ENCODE measurements at regions not wholly inside any gene's neighbourhood (a gene's known extent, or its start where the extent isn't known, plus 50 kb on each side); places are given as distances from the start of the nearest gene placed in this dataset.

- DNase-seq, result no peak
- Histone ChIP-seq H3K36me3 (no peaks in the 10 kb centered on the region), H3K9me3 (no peaks in the 10 kb centered on the region), H3K4me1 (no peaks in the 10 kb centered on the region), H3K27me3 (no peaks in the 10 kb centered on the region), H3K27ac (no peak overlapping the region), H3K4me3 (no peak overlapping the region)
- TF ChIP-seq POLR2A (IDR thresholded peaks at IDR 0.05), result no peak
- TF ChIP-seq, protein P1, sequence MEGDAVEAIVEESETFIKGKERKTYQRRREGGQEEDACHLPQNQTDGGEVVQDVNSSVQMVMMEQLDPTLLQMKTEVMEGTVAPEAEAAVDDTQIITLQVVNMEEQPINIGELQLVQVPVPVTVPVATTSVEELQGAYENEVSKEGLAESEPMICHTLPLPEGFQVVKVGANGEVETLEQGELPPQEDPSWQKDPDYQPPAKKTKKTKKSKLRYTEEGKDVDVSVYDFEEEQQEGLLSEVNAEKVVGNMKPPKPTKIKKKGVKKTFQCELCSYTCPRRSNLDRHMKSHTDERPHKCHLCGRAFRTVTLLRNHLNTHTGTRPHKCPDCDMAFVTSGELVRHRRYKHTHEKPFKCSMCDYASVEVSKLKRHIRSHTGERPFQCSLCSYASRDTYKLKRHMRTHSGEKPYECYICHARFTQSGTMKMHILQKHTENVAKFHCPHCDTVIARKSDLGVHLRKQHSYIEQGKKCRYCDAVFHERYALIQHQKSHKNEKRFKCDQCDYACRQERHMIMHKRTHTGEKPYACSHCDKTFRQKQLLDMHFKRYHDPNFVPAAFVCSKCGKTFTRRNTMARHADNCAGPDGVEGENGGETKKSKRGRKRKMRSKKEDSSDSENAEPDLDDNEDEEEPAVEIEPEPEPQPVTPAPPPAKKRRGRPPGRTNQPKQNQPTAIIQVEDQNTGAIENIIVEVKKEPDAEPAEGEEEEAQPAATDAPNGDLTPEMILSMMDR (IDR thresholded peaks at IDR 0.05 in 4 of 5, conservative IDR thresholded peaks at IDR 0.05 in 1 of 5), result no peak
- in situ Hi-C loops (cut with MboI; ENCODE audit: low sequenced_read_pairs in 4 of 4), result no loop called here
- intact Hi-C loops (cut with DNase I; ENCODE audit: low total_unique reads), result no loop called here
- ATAC-seq, result no peak
These were observed 162.0 kb downstream of the SLC25A46 start for GRCh38 chr5:110900829-110901228.

GRCh38 chr5:110903966-110904365, 165.2 kb downstream of the SLC25A46 start:
- Histone ChIP-seq H3K4me3 (no peak overlapping the region), H3K27me3 (no peaks in the 10 kb centered on the region), H3K36me3 (no peaks in the 10 kb centered on the region), H3K9me3 (no peaks in the 10 kb centered on the region), H3K4me1 (no peaks in the 10 kb centered on the region), H3K27ac (no peak overlapping the region)
- intact Hi-C loops (cut with DNase I; ENCODE audit: low total_unique reads) (no loop called here), in situ Hi-C loops (cut with MboI; ENCODE audit: low sequenced_read_pairs in 4 of 4) (no loop called here)
- no peak for DNase-seq
- TF ChIP-seq POLR2A (IDR thresholded peaks at IDR 0.05), result no peak
- TF ChIP-seq, protein P1 (IDR thresholded peaks at IDR 0.05 in 4 of 5, conservative IDR thresholded peaks at IDR 0.05 in 1 of 5), result no peak
- no peak for ATAC-seq

GRCh38 chr5:110908848-110909247, 162.7 kb upstream of the TSLP start:
- in situ Hi-C loops (cut with MboI; ENCODE audit: low sequenced_read_pairs in 4 of 4) (no loop called here), intact Hi-C loops (cut with DNase I; ENCODE audit: low total_unique reads) (no loop called here)
- no peak for TF ChIP-seq POLR2A (IDR thresholded peaks at IDR 0.05)
- TF ChIP-seq, protein P1 (IDR thresholded peaks at IDR 0.05 in 4 of 5, conservative IDR thresholded peaks at IDR 0.05 in 1 of 5), result no peak
- Histone ChIP-seq H3K4me1 (no peaks in the 10 kb centered on the region), H3K4me3 (no peak overlapping the region), H3K9me3 (no peaks in the 10 kb centered on the region), H3K27me3 (no peaks in the 10 kb centered on the region), H3K27ac (no peak overlapping the region), H3K36me3 (no peaks in the 10 kb centered on the region)
- DNase-seq (no peak), ATAC-seq (no peak)

- DNase-seq (no peak), ATAC-seq (no peak)
- no peak overlapping the region for H3K4me3 ChIP-seq
- no peaks in the 10 kb centered on the region for H3K4me1 ChIP-seq
- in situ Hi-C loops (cut with MboI; ENCODE audit: low sequenced_read_pairs in 4 of 4), result no loop called here
- intact Hi-C loops (cut with DNase I; ENCODE audit: low total_unique reads), result no loop called here
- H3K36me3 ChIP-seq, result no peaks in the 10 kb centered on the region
- H3K27me3 ChIP-seq, result no peaks in the 10 kb centered on the region
- no peak for TF ChIP-seq POLR2A (IDR thresholded peaks at IDR 0.05)
- TF ChIP-seq, protein P1 (IDR thresholded peaks at IDR 0.05 in 4 of 5, conservative IDR thresholded peaks at IDR 0.05 in 1 of 5), result no peak
- H3K9me3 ChIP-seq, result no peaks in the 10 kb centered on the region
- H3K27ac ChIP-seq, result no peak overlapping the region
These were observed 162.1 kb upstream of the TSLP start for GRCh38 chr5:110909415-110909814.

- TF ChIP-seq POLR2A (IDR thresholded peaks at IDR 0.05), result no peak
These were observed 161.6 kb upstream of the TSLP start for GRCh38 chr5:110909950-110910349.

More at GRCh38 chr5:110909950-110910349, 161.6 kb upstream of the TSLP start:
- no peaks in the 10 kb centered on the region for H3K9me3 ChIP-seq
- no peaks in the 10 kb centered on the region for H3K4me1 ChIP-seq
- in situ Hi-C loops (cut with MboI; ENCODE audit: low sequenced_read_pairs in 4 of 4), result no loop called here
- intact Hi-C loops (cut with DNase I; ENCODE audit: low total_unique reads), result no loop called here
- ATAC-seq, result no peak
- H3K4me3 ChIP-seq, result no peak overlapping the region
- H3K27me3 ChIP-seq, result no peaks in the 10 kb centered on the region
- no peak for DNase-seq
- no peak overlapping the region for H3K27ac ChIP-seq
- no peaks in the 10 kb centered on the region for H3K36me3 ChIP-seq

All from gastrocnemius medialis (tissue), 4 donors.